H1 (cell line): ENCODE measurements at regions not wholly inside any gene's neighbourhood (a gene's known extent, or its start where the extent isn't known, plus 50 kb on each side); places are given as distances from the start of the nearest gene placed in this dataset.

ENCODE experiments used
- CBX5 ChIP-seq: fragments of 300-800, 300-1000 bp; sonication (generic); IDR thresholded peaks from 2 replicates; pipeline ENCODE4 v1.7.1; 2016; ENCODE audit warnings: antibody characterized with exemption, low read length, low read depth
- FOSL1 ChIP-seq: IDR thresholded peaks from 2 replicates; pipeline ENCODE4 v1.6.1; 2011; ENCODE audit warnings: mild to moderate bottlenecking, low read depth, low read length, moderate library complexity; ENCODE audit not compliant: insufficient read depth
- SRF ChIP-seq: IDR thresholded peaks from 2 replicates; pipeline ENCODE4 v1.6.1; 2011; ENCODE audit warnings: mild to moderate bottlenecking, low read depth, low read length, moderate library complexity

GRCh38 chr4:165700855-165701254 lies 172.2 kb upstream of the TLL1 start (continued):
- no peak for TF ChIP-seq SRF
- TF ChIP-seq FOSL1, result no peak
- TF ChIP-seq CBX5, result no peak
- TF ChIP-seq, all 59 proteins: peak for 2
